GM21390 (cell line): ENCODE measurements at regions not wholly inside any gene's neighbourhood (a gene's known extent, or its start where the extent isn't known, plus 50 kb on each side); places are given as distances from the start of the nearest gene placed in this dataset.

Source experiments
- ATAC-seq: cut with Tn5 transposase; IDR thresholded peaks from one replicate; pipeline ENCODE4 v1.9.1; 2021; ENCODE audit not compliant: unreplicated experiment

DNA sequence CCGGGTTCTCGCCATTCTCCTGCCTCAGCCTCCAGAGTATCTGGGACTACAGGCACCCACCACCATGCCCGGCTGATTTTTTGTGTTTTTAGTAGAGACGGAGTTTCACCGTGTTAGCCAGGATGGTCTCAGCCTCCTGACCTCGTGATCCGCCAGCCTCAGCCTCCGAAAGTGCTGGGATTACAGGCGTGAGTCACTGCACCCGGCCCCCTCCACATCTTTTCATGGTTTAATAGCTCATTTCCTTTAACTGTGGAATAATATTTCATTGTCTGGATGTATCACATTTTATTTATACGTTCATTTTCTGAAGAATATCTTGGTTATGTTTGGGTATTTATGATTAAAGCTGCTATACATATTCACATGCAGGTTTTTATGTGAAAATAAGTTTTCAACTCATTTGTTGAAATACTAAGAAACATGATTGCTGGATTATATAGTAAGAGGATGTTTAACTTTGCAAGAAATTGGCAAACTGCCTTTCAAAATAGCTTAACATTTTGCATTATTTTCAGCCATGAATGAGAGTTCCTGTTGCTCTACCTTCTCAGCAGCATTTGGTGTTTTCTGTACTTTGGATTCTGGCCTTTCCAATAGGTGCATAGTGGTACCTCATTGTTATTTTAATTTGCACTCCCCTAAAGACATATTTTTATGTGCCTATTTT, 591.9 kb downstream of the TECRL start:
- ATAC-seq: no peak

DNA sequence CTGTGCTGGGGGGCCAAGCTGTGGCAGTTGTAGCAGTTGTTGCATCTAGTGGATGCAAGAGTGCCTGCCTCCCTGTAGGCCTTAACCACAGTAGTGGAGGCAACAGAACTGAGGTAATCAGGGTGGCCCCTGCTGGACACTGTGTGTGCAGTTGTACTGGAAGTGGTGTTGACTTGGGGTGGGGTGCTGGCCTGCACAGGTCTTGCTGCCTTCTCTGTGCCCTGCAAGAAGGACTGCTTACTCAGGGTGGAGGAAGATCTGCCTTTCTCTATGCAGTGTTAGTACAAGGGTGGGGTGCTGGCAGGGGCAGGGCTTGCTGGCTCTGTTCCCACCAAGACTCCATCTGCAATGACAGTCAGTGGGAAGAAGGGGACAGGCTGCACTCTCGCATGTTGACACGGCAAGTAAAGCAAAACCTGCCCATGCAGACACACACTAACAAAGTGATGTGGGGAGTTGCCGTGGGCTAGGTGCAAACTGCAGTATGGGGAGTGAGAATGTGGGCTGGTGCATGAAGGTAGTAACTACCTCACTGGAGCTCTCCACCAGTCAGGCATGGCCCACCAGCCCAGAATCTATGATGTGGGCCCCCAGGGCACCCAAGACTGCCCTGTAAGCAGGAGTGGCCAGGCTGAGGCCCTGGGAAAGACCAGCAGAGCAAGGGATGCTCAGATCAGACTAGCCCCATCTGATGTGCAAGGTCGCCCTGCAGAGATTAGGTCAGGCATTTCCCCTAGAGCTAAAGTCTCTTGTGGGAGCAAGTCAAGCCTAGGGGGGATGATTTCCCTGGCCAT, 594.9 kb downstream of the TECRL start:
- no peak for ATAC-seq

DNA sequence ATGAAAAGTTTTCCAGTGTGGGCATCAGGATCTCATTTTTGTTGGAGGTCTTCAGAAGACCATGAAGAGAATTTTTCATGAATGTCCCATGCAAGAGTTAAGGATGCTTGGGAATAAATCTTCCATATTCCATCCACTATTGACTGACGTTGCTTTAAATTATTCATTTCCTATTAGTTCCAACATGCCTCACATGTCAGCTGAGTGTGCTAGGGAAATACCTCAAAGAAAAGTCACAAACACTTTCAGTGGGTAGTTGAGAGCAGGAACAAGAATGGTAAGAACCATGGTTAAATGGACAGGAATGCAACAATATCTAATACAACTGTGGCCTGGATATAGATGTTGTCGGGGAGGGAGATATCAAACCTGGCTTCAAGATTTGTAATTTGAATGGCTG, 610.1 kb downstream of the TECRL start:
- no peak for ATAC-seq

DNA sequence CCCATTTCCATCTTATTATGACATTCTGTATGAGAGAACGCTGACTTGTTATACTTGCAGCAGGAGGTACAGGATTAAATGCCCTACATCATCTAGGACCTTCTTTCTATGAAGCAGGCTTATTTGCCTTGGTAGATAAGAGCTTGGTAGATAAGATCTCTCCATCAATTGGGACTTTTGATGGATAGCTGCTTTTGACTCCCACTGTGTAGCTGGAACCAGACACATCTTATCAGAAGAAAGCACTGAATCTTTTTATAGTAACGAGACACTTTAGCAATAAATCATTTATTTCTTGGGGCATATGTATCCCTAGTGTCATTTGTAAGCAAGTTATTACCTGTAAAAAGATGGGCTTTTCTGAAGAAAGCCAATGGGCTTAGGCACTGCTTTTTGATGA, 613.9 kb downstream of the TECRL start:
- ATAC-seq: no peak

DNA sequence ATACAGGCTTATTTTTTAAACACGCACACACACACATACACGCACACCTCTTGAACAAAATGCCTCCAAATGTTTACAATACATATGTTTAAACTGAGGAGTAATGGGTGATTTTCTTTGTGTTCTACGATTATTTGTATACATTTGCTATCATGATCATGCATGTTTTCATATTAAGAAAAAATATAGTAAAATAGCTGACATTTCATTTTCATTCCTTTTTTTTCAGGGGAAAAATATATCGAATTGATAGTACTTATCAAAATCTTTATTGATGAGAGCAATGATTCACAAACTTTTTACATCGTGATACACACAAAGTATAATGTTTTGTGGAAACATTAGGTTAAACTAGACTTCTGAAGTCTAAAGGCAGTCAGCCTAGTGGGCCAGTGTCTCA, 618.9 kb downstream of the TECRL start:
- no peak for ATAC-seq

DNA sequence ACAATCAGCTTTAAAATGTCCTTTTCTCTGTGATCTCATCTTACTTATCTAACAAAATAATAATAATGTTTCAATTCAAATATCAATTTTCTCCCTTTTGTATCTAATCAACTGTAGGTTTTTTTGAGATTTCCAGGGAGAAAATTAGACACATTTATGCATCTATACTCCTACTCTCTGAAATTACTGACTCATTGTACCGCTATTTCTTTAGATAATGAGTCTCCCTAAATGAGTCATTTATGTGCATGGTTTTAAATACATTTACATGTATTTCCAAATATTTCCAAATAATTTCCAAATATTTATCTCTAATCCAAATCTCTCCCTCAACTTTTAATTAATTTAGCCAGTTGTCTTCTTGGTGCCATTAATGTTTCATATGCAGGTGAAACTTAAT, 621.0 kb downstream of the TECRL start:
- ATAC-seq: no peak

DNA sequence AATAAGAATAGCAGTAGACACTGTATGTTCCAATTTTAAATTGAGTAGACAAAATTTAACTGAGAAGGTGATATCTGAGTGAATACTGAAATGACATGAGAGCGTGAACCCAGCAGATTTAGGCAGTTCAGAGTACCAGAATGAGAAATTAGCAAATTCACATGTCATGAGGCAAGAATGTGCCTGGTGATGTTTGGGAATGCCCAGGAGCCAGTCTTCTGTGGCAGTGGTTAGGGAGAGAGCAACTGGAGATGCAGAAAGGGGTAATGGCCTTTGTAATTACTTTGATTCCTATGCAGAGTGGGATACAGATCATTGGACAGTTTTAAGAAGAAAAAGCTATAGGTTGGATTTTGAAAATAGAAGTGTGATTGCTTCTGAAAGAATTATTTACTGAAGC, 621.9 kb downstream of the TECRL start:
- ATAC-seq: no peak

DNA sequence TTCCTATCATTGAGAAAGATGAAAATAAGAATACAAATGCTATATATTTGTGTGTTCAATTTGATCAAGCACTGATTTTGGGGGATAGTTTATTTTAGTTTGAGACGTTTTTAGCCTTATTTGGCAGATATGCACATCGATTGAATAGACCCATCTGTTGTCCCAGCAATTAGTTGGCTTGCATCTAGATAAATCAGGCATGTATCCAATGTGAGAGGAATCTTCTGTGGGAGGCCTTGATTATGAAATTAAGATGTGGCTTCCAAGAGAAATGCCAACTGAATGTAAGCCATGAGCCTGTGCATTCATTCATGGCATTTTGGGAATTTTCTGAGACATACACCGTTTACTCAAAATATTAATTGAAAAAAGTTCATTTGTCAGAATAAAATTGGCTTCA, 623.1 kb downstream of the TECRL start:
- no peak for ATAC-seq

DNA sequence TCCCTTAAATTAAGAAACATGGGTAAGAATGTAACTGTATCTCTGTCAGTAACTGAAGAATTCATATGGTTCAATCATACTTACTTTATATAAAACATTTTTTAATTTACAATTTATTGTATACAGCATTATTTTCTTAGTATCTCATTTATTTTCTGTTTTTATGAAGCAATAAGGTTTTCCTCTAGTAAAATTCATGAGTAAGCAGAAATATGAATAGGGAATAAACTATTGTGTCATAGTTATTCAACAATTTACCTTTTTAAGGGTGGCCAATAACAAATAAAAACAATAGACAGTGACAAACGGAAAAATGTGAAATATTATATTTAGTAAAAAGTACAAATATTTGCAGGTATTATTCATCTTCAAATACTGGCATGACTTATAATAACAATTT, 624.4 kb downstream of the TECRL start:
- no peak for ATAC-seq

DNA sequence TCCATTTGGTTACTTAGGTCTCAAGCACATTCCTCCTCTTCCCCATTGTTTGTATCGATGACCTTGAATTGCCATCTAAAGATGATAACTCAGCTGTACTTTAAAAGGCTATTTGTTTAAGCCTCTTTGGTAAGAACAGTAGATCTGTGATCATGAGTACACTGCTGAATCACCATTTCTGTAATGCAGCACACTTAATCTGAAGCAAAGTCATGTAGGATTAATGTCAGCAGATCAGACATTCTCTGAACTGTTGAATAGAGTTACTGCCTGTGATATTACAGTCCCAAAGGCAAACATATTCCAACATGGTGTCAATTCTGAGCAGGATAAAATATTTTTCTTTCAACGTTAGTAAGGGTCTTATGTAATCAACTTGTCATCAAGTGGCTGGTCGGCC, 631.6 kb downstream of the TECRL start:
- no peak for ATAC-seq

DNA sequence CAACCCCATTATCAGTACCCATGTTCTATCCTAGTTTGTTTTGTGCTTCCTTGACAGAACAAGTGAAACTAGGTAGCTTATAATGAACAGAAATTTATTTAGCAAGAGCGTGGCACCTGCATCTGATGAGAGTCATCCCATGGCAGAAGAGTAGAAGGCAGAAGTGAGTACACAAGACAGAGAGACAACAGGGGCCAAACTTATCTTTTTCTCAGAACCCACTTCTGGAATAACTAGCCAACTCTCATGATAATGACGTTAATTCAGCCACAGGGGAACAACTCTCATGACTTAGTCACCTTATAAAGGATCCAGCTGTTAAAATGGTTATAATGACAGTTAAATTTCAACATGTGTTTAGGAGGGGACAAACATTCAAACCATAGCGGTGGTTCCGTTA, 644.9 kb downstream of the TECRL start:
- ATAC-seq: no peak

DNA sequence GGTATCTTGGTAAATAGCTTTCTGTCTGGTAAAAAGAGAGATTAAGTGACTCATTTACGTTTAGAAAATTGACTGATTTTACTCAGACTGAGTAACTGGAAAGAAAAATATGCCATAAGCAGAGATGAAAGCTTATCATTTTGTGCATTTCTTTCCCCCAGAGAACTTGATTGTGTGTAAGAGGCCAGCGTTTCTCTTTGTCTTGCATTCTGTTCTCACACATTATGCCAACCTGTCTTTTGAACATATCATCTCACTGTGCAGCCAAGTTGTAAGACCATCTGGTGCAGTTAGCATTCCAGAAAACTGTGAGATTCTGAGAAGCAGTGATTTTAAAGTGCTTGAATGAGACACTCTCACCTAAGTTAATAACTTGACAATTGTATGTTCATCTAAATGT, 651.3 kb downstream of the TECRL start:
- ATAC-seq: no peak

DNA sequence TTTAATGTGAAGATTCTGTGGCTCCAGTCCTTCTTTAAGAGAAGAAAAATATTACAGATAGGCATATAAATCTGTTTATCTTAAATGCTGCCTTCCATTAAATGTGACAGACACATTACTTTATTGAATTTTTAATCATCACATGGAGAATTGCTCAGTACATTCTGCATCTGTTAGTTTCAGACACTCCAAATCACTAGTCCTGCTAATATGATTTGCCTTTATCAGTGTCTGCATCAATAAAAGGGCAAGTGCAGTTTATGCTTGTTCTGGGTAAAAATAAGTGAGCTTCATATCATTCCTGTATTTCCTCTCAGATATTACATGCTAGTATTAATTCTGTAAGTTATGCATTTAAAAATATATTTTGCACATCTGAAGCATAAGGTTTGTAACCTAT, 666.4 kb downstream of the TECRL start:
- no peak for ATAC-seq

DNA sequence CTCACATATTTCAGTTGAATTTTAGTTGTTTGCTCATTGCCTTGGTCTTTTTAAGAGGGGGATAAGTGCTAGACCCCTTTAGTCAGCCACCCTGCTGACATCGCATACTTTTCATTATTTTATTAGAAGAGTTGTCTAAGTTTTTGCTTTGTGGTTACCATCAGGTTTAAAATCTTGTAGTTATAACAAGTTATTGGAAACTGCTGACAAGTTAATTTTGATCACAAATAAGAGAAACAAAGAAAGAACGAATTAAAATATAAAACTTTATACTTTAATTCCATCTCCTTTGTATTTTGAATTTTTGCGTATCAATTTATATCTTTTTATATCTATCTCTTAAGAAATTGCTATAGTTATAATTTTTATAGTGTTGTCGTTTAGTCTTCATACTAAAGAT, 679.7 kb downstream of the TECRL start:
- ATAC-seq: no peak

DNA sequence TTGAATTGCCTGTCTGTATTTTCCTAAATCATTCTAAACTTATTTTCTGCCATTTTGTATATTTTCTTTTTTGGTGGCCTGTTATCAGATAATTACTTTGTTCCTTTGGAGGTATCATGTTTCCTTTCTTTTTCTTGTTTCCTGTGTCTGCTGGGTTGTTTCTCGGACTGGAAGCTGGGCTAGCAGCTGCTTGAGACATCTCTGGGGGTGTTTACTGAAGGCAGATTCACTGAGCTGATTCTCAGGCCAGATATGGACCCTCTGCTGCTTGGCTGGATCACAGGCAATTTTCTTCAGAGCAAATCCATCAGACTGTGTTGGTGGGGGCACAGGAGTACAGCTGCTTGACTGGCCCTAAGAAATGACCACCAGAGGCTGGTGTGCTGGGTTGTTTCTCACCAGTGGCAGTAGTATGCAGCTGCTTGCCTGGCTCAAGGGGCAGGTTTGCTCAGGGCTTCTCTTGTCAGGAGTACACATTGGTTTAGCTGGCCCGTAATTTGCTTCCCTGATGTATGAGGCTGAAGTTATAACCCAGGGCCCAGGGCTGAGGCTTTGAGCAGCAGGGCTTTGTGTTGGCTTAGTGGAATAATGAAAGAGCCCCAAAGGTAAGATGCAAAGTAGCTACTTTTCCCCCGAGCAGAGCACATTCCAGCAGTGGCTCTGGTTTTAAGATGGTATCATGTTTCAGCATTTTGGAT, 680.6 kb downstream of the TECRL start:
- ATAC-seq: no peak

DNA sequence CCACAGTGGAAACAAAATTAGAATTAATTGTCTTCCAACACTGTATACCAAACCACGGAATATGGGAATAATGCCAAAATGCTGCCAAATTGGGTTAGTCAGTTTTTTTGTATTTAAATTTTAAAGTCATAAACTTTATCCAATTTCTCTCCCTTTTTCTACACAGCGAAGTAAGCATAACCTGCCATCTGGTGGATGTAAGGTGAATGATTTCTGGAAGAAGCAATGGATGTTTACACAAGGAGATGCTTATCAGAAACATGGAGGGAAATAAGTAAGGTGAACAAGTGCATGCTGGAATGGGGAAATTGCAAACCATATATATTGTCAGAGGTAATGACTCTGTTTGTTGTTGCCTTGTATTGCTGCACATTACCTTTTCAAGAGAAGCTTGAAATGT, 691.9 kb downstream of the TECRL start:
- ATAC-seq: no peak

DNA sequence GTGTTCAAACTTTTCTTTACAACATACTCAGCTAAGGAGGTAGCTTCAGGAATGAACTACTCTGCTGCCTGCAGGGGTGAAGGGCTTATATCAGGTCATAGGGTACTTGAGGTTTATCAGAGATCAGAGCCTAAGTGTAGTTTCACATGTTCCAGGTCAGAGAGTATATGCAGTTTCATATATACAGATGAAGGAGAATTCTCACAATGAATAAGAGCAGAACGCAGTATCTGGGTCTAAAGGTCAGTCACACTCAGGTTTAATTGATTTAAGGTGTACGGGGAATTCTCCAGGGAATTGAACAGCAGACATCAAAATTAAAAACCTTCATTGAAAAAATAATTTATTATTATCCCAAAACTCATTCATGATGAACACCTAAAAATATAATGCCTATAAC, 700.6 kb downstream of the TECRL start:
- ATAC-seq: no peak

DNA sequence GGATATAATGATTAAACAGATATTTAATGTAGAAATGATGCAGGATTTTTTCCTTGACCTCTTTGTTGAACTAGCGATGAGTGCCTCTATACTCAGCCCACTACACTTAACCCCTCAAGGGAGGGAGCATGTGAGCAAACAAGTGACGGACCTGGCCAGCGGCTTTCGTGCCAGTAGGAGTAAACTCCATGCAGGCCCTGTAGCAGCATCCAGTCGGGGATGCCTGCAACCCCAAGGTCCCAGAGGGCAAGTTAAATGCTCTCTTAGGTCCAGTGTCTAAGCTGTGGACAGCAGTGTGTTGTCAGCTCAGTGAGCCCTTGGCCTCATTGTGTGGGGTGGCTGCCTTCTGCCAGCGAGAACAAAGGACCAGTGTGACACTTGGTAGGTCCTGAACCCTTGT, 708.7 kb downstream of the TECRL start:
- no peak for ATAC-seq

DNA sequence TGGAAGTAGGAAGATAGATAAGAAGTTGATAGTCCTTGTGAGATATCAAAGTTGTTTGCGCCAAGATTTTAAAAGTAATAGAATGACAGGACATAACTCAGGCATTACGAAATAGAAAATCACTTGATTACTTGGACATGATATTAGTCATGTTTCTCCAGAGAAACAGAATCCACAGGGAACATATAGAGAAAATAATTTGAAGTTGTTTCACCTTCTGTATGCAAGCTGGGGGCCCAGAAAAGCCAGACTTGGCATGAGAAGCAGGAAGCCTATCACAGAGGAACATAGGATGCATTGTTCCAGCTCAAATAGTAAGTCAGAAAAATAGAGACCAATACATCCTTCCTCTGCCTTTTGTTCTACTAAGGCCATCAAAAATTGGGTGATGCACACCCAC, 715.9 kb downstream of the TECRL start:
- ATAC-seq: no peak

DNA sequence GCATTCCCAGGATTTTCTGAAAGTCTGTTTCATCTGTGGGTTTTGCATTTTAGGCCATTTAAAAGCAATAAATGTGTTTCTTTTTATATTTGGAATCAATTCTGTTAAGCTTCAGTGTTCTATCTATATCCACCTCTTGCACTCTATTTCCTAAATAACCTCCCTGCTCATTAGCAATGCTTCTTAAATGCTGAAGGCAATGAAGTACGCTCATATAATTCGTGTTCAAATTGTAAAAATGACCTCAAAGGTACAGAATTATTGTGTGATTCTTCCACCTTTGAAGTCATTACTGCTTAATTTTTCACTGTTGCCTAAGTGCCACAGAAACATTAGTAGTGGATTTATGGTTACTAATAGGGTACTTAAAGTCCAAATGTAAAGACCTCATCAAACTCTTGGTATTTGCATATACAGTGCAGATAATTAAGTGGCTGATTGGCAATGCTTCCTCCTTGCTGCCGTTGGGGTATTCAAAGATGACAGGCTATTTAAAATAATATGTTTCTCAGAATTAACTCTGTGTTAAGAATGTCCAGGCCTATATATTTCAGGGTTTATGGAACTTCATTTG, 730.8 kb downstream of the TECRL start:
- ATAC-seq: no peak

DNA sequence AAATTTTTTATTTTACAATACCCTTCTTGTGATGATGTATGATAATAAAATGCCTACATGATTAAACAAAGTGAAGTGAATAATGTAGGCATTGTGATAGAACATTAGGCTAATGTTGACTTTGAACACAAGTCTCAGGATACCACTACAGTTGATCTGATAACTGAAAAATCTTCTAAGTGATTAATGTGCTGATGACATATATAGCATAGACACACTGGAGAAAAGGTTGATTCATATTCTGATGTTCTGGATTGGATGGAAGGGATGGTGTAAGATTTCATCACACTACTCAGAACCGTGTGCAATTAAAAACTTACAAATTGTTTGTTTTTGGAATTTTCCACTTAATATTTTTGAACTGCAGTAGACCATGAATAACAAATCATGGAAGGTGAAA, 738.5 kb downstream of the TECRL start:
- ATAC-seq: no peak

DNA sequence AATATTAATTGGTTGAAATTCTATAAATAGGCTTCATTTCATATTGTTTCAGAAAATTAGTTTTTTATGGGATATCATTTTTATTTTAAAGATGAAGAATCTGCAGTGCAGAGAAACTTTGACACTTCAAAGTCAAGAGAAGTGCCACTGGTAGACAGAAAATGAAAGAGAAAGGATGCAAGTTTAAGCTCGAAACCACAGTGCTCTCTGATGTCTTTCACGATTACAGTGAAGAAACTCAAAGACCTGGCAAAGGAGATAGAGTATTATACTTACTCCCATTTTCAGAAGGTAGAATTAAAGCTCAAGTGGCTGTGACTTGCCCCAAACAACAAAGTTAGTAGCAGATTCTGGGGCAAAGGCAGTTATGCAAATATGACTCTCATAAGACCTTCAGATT, 745.4 kb downstream of the TECRL start:
- no peak for ATAC-seq
